IMR-90 (cell line): ENCODE measurements at regions not wholly inside any gene's neighbourhood (a gene's known extent, or its start where the extent isn't known, plus 50 kb on each side); places are given as distances from the start of the nearest gene placed in this dataset.
"Not testable (repeated sequence)": the region's sequence is repeated elsewhere in the genome, so short reads cannot be mapped to it uniquely, and the experiment has no call there.

Experiments
- ATAC-seq: fragments of 200-7000 bp; cut with Tn5 transposase; 2 replicates; pipeline ENCODE4 v1.9.1; 2020; ENCODE audit warnings: low read depth, mild to moderate bottlenecking, moderate library complexity
- BruUV-seq: library from RNA; stranded (reverse); fragments of 400-500 nt; replicated peaks from 2 replicates; lab custom pipeline; 2021; lab: Mats Ljungman, UMichigan
- CTCF ChIA-PET: fragments of 300-600 bp; formaldehyde crosslinking; extraction: SDS; loops from one replicate; lab custom pipeline; 2021; ENCODE audit warnings: antibody characterized with exemption; lab: Yijun Ruan, JAX
- POLR2A ChIA-PET: fragments of 300-600 bp; sonication (Branson Sonifier 250); formaldehyde crosslinking; loops from one replicate; lab custom pipeline; 2022; ENCODE audit warnings: antibody characterized with exemption; ENCODE audit not compliant: unreplicated experiment; lab: Charles Lee
- DNase-seq: peaks from one replicate; pipeline ENCODE4 v3.0.0; 2013
- H2AFZ ChIP-seq: replicated peaks from 2 replicates; pipeline ENCODE3; 2013; ENCODE audit warnings: low read length, mild to moderate bottlenecking; ENCODE audit not compliant: poor library complexity
- H2AK5ac ChIP-seq: 2 replicates; pipeline ENCODE4 v1.6.1; 2013; ENCODE audit warnings: low read depth, low read length, inconsistent platforms
- H2AK9ac ChIP-seq: replicated peaks from 2 replicates; pipeline ENCODE3; 2013; ENCODE audit warnings: mild to moderate bottlenecking, low read depth, low read length, moderate library complexity; ENCODE audit not compliant: poor library complexity
- H2BK120ac ChIP-seq: 2 replicates; pipeline ENCODE4 v1.6.1; 2013; ENCODE audit warnings: low read depth, low read length, inconsistent platforms
- H2BK15ac ChIP-seq: 3 replicates; pipeline ENCODE4 v1.6.1; 2013; ENCODE audit warnings: low read depth, low read length, inconsistent platforms
- H2BK20ac ChIP-seq: 2 replicates; pipeline ENCODE4 v1.6.1; 2013; ENCODE audit warnings: low read depth, mild to moderate bottlenecking, inconsistent platforms, low read length, moderate library complexity
- H2BK5ac ChIP-seq: 2 replicates; pipeline ENCODE4 v1.6.1; 2013; ENCODE audit warnings: mild to moderate bottlenecking, low read depth, low read length, inconsistent platforms; ENCODE audit not compliant: poor library complexity, severe bottlenecking
- H3K14ac ChIP-seq: replicated peaks from 2 replicates; pipeline ENCODE4 v1.6.1; 2013; ENCODE audit warnings: low read depth, low read length, inconsistent platforms
- H3K18ac ChIP-seq: 2 replicates; pipeline ENCODE4 v1.6.1; 2013; ENCODE audit warnings: low read depth, low read length, control low read depth
- H3K23ac ChIP-seq: 2 replicates; pipeline ENCODE4 v1.6.1; 2013; ENCODE audit warnings: low read depth, low read length, inconsistent platforms
- H3K27ac ChIP-seq: 2 replicates; pipeline ENCODE4 v1.5.1; 2013; ENCODE audit warnings: mild to moderate bottlenecking, control low read depth, low read length; ENCODE audit not compliant: insufficient read depth
- H3K27me3 ChIP-seq: 2 replicates; pipeline ENCODE4 v1.6.1; 2013; ENCODE audit warnings: low read length; ENCODE audit not compliant: control insufficient read depth, insufficient read depth
- H3K36me3 ChIP-seq: 2 replicates; pipeline ENCODE4 v1.6.1; 2013; ENCODE audit warnings: low read length, mixed read lengths; ENCODE audit not compliant: control insufficient read depth, insufficient read depth
- H3K4ac ChIP-seq: 2 replicates; pipeline ENCODE4 v1.6.1; 2013; ENCODE audit warnings: low read depth, low read length, inconsistent platforms
- H3K4me1 ChIP-seq: 2 replicates; pipeline ENCODE4 v1.6.1; 2013; ENCODE audit warnings: low read length, mixed read lengths; ENCODE audit not compliant: control insufficient read depth, insufficient read depth
- H3K4me2 ChIP-seq: 2 replicates; pipeline ENCODE4 v1.6.1; 2013; ENCODE audit warnings: low read depth, mild to moderate bottlenecking, control low read depth, low read length, moderate library complexity
- H3K4me3 ChIP-seq: 2 replicates; pipeline ENCODE4 v1.5.1; 2013; ENCODE audit warnings: low read depth, mild to moderate bottlenecking, control low read depth, low read length, moderate library complexity; ENCODE audit not compliant: insufficient read depth
- H3K56ac ChIP-seq: 2 replicates; pipeline ENCODE4 v1.6.1; 2013; ENCODE audit warnings: low read length, inconsistent platforms; ENCODE audit not compliant: insufficient read depth; ENCODE audit errors: extremely low read depth
- H3K79me1 ChIP-seq, 2 experiments: 2 replicates each; pipeline ENCODE4 v1.6.1; 2013; ENCODE audit warnings: low read length in 2 of 2, inconsistent platforms in 1 of 2, low read depth in 1 of 2
- H3K9ac ChIP-seq: 2 replicates; pipeline ENCODE4 v1.6.1; 2013; ENCODE audit warnings: low read depth, low read length, control low read depth
- H3K9me1 ChIP-seq: 2 replicates; pipeline ENCODE4 v1.6.1; 2013; ENCODE audit warnings: low read length, inconsistent platforms; ENCODE audit not compliant: insufficient read depth
- H3K9me3 ChIP-seq: 2 replicates; pipeline ENCODE4 v1.6.1; 2013; ENCODE audit warnings: low read length; ENCODE audit not compliant: control insufficient read depth, insufficient read depth
- H4K20me1 ChIP-seq: 2 replicates; pipeline ENCODE4 v1.6.1; 2013; ENCODE audit warnings: low read length, inconsistent platforms; ENCODE audit not compliant: insufficient read depth
- H4K5ac ChIP-seq: 2 replicates; pipeline ENCODE4 v1.6.1; 2013; ENCODE audit warnings: mild to moderate bottlenecking, low read depth, low read length, control low read depth
- H4K8ac ChIP-seq, 2 experiments: 2 replicates each; pipeline ENCODE4 v1.6.1; 2013; ENCODE audit warnings: low read depth in 2 of 2, low read length in 2 of 2, control low read depth in 1 of 2, inconsistent platforms in 1 of 2
- H4K91ac ChIP-seq: 2 replicates; pipeline ENCODE4 v1.6.1; 2013; ENCODE audit warnings: low read depth, low read length, inconsistent platforms; ENCODE audit not compliant: insufficient read depth
- WGBS, 2 experiments: methylation state at CpG; one replicate each; pipeline versions ENCODE4 v1.1.5 to v1.1.7; 2013; ENCODE audit warnings: missing lambda C conversion rate in 2 of 2; ENCODE audit not compliant: insufficient read length in 1 of 2; ENCODE audit errors: extremely low coverage in 2 of 2; 5-methylcytosine and 5-hydroxymethylcytosine counted together
- dilution Hi-C: fragments of 300-500 bp; cut with HindIII; formaldehyde crosslinking; loops from one replicate; pipeline ENCODE4 v1.14.3; 2018; ENCODE audit warnings: low sequenced_read_pairs; ENCODE audit not compliant: unreplicated experiment
- in situ Hi-C: fragments of 300-500 bp; cut with MboI; formaldehyde crosslinking; loops from 3 replicates; pipeline ENCODE4 v1.14.3; 2019; ENCODE audit warnings: low sequenced_read_pairs, inconsistent platforms, mixed read lengths
- intact Hi-C: fragments of 100-400 bp; cut with micrococcal nuclease; formaldehyde crosslinking; loops from 2 replicates; pipeline ENCODE4 v1.10.0; 2022

GRCh38 chrX:113473015-113473414 is 632.4 kb upstream of the AMOT start:
- H2AFZ ChIP-seq, H3K14ac ChIP-seq, H4K5ac ChIP-seq, H3K9me3 ChIP-seq, H4K8ac ChIP-seq, in situ Hi-C loops, H3K79me1 ChIP-seq, H3K4me3 ChIP-seq, H3K27ac ChIP-seq, ATAC-seq, H2BK5ac ChIP-seq, H3K9me1 ChIP-seq, H3K4me1 ChIP-seq, H3K4me2 ChIP-seq, H4K91ac ChIP-seq, H2BK20ac ChIP-seq, POLR2A ChIA-PET, H2BK15ac ChIP-seq, H2AK9ac ChIP-seq, CTCF ChIA-PET, intact Hi-C loops, H2BK120ac ChIP-seq, BruUV-seq, H2AK5ac ChIP-seq, dilution Hi-C loops, H3K9ac ChIP-seq, H4K20me1 ChIP-seq, H3K27me3 ChIP-seq, H3K4ac ChIP-seq, H3K36me3 ChIP-seq, DNase-seq, H3K23ac ChIP-seq, H3K56ac ChIP-seq, H3K18ac ChIP-seq: not testable (repeated sequence)
- WGBS, 2 experiments = no CpG with 5 or more reads among the region's 5 CpGs
